Neural progenitor cell (in vitro differentiated cells): ENCODE measurements at regions not wholly inside any gene's neighbourhood (a gene's known extent, or its start where the extent isn't known, plus 50 kb on each side); places are given as distances from the start of the nearest gene placed in this dataset.

ENCODE experiments used
- DNase-seq: peaks from one replicate; pipeline ENCODE4 v3.0.0-alpha.2; 2016; ENCODE audit warnings: low spot score
- H2AFZ ChIP-seq: fragments of 200-600 bp; sonication (generic); replicated peaks from 2 replicates; pipeline ENCODE4 v1.6.1; 2016; ENCODE audit warnings: antibody characterized with exemption
- H3F3A ChIP-seq: fragments of 200-600 bp; sonication (generic); 2 replicates; pipeline ENCODE4 v1.6.1; 2016; ENCODE audit warnings: antibody characterized with exemption, low read depth
- H3K27ac ChIP-seq: fragments of 200-600 bp; sonication (generic); 2 replicates; pipeline ENCODE4 v1.5.1; 2016; ENCODE audit warnings: mild to moderate bottlenecking
- H3K27me3 ChIP-seq: fragments of 200-600 bp; sonication (generic); 2 replicates; pipeline ENCODE4 v1.6.1; 2016; ENCODE audit warnings: mild to moderate bottlenecking, moderate library complexity
- H3K36me3 ChIP-seq: fragments of 200-600 bp; sonication (generic); 2 replicates; pipeline ENCODE4 v1.5.1; 2016
- H3K4me1 ChIP-seq: fragments of 200-600 bp; sonication (generic); 2 replicates; pipeline ENCODE4 v1.6.1; 2016; ENCODE audit warnings: mixed run types
- H3K4me2 ChIP-seq: fragments of 200-600 bp; sonication (generic); 2 replicates; pipeline ENCODE4 v1.6.1; 2016
- H3K4me3 ChIP-seq: fragments of 200-600 bp; sonication (generic); 2 replicates; pipeline ENCODE4 v1.5.1; 2016
- H3K79me2 ChIP-seq: fragments of 200-600 bp; sonication (generic); 2 replicates; pipeline ENCODE4 v1.6.1; 2016; ENCODE audit warnings: low read depth
- H3K9ac ChIP-seq: fragments of 200-600 bp; sonication (generic); 2 replicates; pipeline ENCODE4 v1.6.1; 2016
- H3K9me3 ChIP-seq: fragments of 200-600 bp; sonication (generic); 2 replicates; pipeline ENCODE4 v1.5.1; 2016; ENCODE audit warnings: low read depth
- H4K20me1 ChIP-seq: fragments of 200-600 bp; sonication (generic); 2 replicates; pipeline ENCODE4 v1.6.1; 2016; ENCODE audit warnings: low read depth
- H3K27ac Mint-ChIP-seq: 3 replicates; pipeline ENCODE4 v1.8.0; 2021; ENCODE audit warnings: mixed read lengths
- H3K27me3 Mint-ChIP-seq: 2 replicates; pipeline ENCODE4 v1.8.0; 2022; ENCODE audit warnings: low read depth, mild to moderate bottlenecking, inconsistent platforms, moderate library complexity, mixed read lengths; ENCODE audit not compliant: insufficient read depth
- H3K36me3 Mint-ChIP-seq: 3 replicates; pipeline ENCODE4 v1.8.0; 2021; ENCODE audit warnings: mixed read lengths
- H3K4me1 Mint-ChIP-seq: 3 replicates; pipeline ENCODE4 v1.8.0; 2021; ENCODE audit warnings: mixed read lengths
- H3K4me3 Mint-ChIP-seq: 3 replicates; pipeline ENCODE4 v1.8.0; 2021; ENCODE audit warnings: mild to moderate bottlenecking, moderate library complexity, mixed read lengths
- H3K9me3 Mint-ChIP-seq: 3 replicates; pipeline ENCODE4 v1.8.0; 2020; ENCODE audit warnings: mixed read lengths
- CTCF ChIP-seq: fragments of 200-600 bp; sonication (generic); IDR thresholded peaks from 2 replicates; pipeline ENCODE4 v1.5.1; 2017; ENCODE audit warnings: antibody characterized with exemption, mild to moderate bottlenecking
- EZH2 ChIP-seq: fragments of 200-600 bp; sonication (generic); IDR thresholded peaks from 2 replicates; pipeline ENCODE4 v1.6.1; 2017; ENCODE audit warnings: antibody characterized with exemption, mild to moderate bottlenecking, moderate library complexity
- EZH2phosphoT487 ChIP-seq: fragments of 200-600 bp; sonication (generic); IDR thresholded peaks from 2 replicates; pipeline ENCODE4 v1.6.1; 2017; ENCODE audit warnings: antibody characterized with exemption

GRCh38 chr13:112215871-112216270 lies 148.9 kb downstream of the SOX1 start:
- H3K27me3 ChIP-seq, result no peaks in the 10 kb centered on the region
- no peak overlapping the region for H3K4me3 ChIP-seq
- Mint-ChIP-seq H3K4me3 (no peak overlapping the region), H3K4me1 (peaks cover 80% of the 10 kb centered on the region), H3K9me3 (no peaks in the 10 kb centered on the region), H3K36me3 (no peaks in the 10 kb centered on the region), H3K27me3 (peaks cover 25% of the 10 kb centered on the region), H3K27ac (no peak overlapping the region)
- TF ChIP-seq CTCF (no peak), EZH2 (no peak), EZH2phosphoT487 (no peak)
- DNase-seq, result no peak
- H3K4me1 ChIP-seq, result peaks cover 32% of the 10 kb centered on the region
- no peaks in the 10 kb centered on the region for H4K20me1 ChIP-seq
- no peak overlapping the region for H3K9ac ChIP-seq
- no peaks in the 10 kb centered on the region for H3K79me2 ChIP-seq
- H3K36me3 ChIP-seq, result no peaks in the 10 kb centered on the region
- H2AFZ ChIP-seq, result no peak overlapping the region
- no peak overlapping the region for H3K4me2 ChIP-seq
- H3F3A ChIP-seq, result peaks cover 21% of the 10 kb centered on the region
- H3K27ac ChIP-seq, result no peak overlapping the region
- no peaks in the 10 kb centered on the region for H3K9me3 ChIP-seq

- Histone ChIP-seq H3K4me1 (peaks cover 22% of the 10 kb centered on the region), H3F3A (peaks cover 9% of the 10 kb centered on the region), H3K79me2 (no peaks in the 10 kb centered on the region), H3K9me3 (no peaks in the 10 kb centered on the region), H3K4me2 (no peak overlapping the region), H3K27me3 (no peaks in the 10 kb centered on the region), H3K4me3 (no peak overlapping the region), H3K27ac (no peak overlapping the region), H2AFZ (no peak overlapping the region), H4K20me1 (no peaks in the 10 kb centered on the region), H3K9ac (no peak overlapping the region), H3K36me3 (no peaks in the 10 kb centered on the region)
- Mint-ChIP-seq H3K4me1 (peaks cover 71% of the 10 kb centered on the region), H3K36me3 (no peaks in the 10 kb centered on the region), H3K27me3 (peaks cover 22% of the 10 kb centered on the region), H3K27ac (no peak overlapping the region), H3K4me3 (peak overlapping the region; percentile 38), H3K9me3 (peaks cover under 1% of the 10 kb centered on the region)
- TF ChIP-seq EZH2phosphoT487 (no peak), CTCF (no peak), EZH2 (no peak)
- DNase-seq, result no peak
Observed at GRCh38 chr13:112217431-112217830, 150.5 kb downstream of the SOX1 start.

GRCh38 chr13:112218416-112218815 lies 151.5 kb downstream of the SOX1 start:
- Histone ChIP-seq H3K4me1 (peaks cover 22% of the 10 kb centered on the region), H2AFZ (no peak overlapping the region), H3K4me2 (no peak overlapping the region), H4K20me1 (no peaks in the 10 kb centered on the region), H3K9ac (no peak overlapping the region), H3K79me2 (no peaks in the 10 kb centered on the region), H3F3A (peaks cover 9% of the 10 kb centered on the region), H3K27me3 (no peaks in the 10 kb centered on the region), H3K9me3 (no peaks in the 10 kb centered on the region), H3K27ac (no peak overlapping the region), H3K36me3 (no peaks in the 10 kb centered on the region), H3K4me3 (no peak overlapping the region)
- no peak overlapping the region for H3K4me3 Mint-ChIP-seq
- peak overlapping the region; percentile 14 for H3K27ac Mint-ChIP-seq
- H3K9me3 Mint-ChIP-seq, result peaks cover 2% of the 10 kb centered on the region
- no peak for DNase-seq
- H3K4me1 Mint-ChIP-seq, result peaks cover 66% of the 10 kb centered on the region
- no peaks in the 10 kb centered on the region for H3K36me3 Mint-ChIP-seq
- peaks cover 15% of the 10 kb centered on the region for H3K27me3 Mint-ChIP-seq
- TF ChIP-seq EZH2phosphoT487, result no peak
- TF ChIP-seq CTCF, result no peak
- no peak for TF ChIP-seq EZH2
